ENCODE measurements at regions not wholly inside any gene's neighbourhood (a gene's known extent, or its start where the extent isn't known, plus 50 kb on each side); places are given as distances from the start of the nearest gene placed in this dataset.
A peak's percentile ranks its signal among the peaks of the same experiment; 100 is the strongest.

DNA sequence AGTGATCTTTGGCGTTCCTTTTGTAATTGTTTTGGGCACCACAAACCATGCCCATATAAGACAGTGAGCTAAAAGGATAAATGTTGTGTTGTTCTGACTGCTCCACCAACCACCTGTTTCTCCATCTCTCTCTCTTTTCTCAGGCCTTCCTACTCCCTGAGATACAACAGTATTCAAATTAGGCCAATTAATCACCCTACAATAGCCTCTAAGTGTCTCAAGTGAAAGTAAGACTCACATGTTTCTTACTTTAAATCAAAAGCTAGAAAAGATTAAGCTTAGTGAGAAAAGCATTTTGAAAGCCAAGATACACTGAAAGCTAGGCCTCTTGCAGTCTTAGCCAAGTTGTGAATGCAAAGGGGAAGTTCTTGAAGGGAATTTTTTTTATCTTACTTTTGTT is 268.8 kb upstream of the NREP start:
- no peak for DNase-seq (ENCODE audit: low spot score)

- DNase-seq (ENCODE audit: low spot score), result no peak
Measured at GRCh38 chr5:112024769-112025168, 267.8 kb upstream of the NREP start.

- DNase-seq (ENCODE audit: low spot score), result no peak
Measured at GRCh38 chr5:112024221-112024620, 267.2 kb upstream of the NREP start.

DNA sequence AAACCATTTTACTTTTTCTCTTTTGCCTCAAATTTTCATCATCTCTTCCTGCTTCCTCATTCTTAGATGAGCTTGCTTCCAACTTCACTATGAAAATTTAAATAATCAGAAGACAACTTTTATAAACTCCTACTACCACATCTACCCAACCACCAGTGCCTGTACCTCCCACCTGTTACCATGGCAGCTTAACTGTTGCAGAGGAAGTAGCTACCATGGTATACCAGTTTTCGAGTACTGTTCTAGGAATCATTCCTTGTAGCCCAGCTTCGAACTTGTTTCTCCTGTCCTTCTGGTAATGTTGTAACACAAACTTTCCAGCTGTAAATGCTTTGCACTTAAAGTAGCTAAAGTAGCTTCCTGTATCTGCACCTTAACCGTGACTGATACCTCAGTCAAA is 266.8 kb upstream of the NREP start:
- DNase-seq (ENCODE audit: low spot score), result no peak

GRCh38 chr5:112018846-112019245 is 261.9 kb upstream of the NREP start:
- no peak for DNase-seq (ENCODE audit: low spot score)

GRCh38 chr5:112016980-112017379 is 260.0 kb upstream of the NREP start:
- no peak for DNase-seq (ENCODE audit: low spot score)

DNA sequence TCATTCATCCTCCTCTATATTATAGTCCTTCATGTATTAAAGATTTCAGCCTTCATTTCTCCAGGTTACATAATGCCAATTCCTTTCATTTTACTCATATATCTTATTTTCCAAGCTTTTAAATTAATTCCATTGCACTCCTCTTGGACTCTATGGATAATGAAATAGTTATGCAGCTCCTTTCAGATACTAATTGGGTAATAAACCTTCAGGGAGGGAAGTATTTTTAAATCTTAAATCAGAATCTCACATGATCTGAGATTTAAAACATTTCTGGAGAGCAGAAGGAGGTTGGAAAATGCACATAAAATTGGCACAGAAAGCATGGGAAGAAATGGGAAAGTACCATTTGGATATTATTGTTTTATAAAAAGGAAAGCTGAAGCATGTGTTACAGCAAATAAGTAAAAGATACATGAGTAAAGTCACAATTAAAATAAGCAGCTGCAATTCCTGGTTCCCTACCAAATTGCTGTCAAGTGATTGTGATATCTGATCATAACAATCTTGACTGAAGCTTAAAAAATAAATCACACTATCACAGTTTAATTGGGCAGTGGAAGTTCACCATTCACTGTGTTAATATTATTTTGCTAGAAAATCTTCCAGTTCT is 257.9 kb upstream of the NREP start:
- no peak for DNase-seq (ENCODE audit: low spot score)

- no peak for DNase-seq (ENCODE audit: low spot score)
Measured at GRCh38 chr5:112013660-112014059, 256.7 kb upstream of the NREP start.

DNA sequence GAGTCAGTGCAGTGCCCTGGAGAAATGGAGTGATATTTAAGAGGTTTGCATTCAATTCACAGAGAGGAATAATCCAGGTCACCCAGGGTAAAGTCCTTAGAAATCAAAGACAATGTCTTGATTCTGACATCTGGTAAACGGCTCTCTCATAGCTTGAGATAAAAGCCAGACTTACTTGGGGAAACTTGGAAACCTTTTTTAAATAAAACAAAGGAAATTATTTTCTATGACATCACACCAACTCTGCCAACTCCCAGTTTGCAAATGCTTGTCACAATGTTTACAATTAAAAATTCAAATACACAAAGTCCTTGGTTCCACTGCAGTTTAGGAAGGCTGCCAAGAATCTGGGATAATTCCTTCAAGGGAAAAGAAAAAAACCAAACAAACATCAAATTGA is 255.1 kb upstream of the NREP start:
- no peak for DNase-seq (ENCODE audit: low spot score)

DNA sequence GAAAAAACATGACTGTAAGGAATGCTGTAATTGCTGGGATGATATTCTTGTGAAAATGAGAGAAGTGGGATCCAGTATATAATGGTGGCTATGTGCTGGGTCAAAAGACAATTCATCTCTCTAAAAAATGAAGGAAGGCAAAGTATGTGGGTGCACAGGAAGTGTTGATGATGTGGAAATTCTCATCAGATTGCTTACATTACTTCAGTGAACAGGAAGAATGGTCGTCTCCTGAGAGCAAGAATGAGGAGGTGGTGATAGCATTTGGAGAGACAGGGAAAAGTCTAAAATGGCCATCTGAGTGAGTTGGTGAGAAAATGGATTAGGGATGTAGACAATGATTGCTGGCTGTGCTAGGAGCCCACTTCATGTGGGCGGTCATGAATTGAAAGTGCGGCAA is 253.5 kb upstream of the NREP start:
- no peak for DNase-seq (ENCODE audit: low spot score)

- no peak for DNase-seq (ENCODE audit: low spot score)
Measured at GRCh38 chr5:112006721-112007120, 249.7 kb upstream of the NREP start.

DNA sequence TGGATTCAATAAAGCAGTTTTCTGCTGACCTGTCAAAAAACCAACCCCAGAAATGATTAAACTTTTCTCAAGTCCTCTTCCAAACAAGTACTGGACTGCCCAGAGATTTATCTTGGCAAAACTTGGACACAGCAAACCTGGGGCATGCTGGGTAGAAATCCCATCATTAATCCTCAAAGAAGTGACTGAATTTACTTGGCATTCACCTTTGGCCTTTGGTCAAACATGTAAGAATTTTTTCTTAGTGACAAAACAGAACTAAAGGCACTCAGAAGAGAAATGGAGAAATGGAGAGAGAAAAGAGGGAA is 248.6 kb upstream of the NREP start:
- DNase-seq (ENCODE audit: low spot score), result no peak

GRCh38 chr5:112004867-112005622 is 248.1 kb upstream of the NREP start:
- no peak for DNase-seq (ENCODE audit: low spot score)

DNA sequence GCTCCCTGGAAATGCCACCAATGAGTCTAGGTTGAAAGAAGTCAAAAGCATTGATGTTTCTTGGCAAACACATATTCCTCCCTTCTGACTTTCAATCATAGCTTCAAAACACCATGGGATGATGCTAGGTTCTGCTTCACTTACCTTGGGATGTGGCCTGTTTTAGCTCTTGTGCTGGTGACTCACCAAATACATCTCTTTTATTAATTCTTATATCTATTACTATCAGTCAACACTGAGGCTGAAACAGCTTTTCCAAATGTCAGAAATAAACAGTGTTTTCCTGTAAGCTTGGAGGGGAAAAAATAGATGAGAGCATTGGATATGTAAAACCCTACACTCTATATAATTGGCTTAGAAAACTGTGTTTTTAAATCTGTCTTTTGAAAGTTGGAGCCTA is 245.4 kb upstream of the NREP start:
- DNase-seq (ENCODE audit: low spot score), result no peak

- DNase-seq (ENCODE audit: low spot score), result no peak
Measured at GRCh38 chr5:111999286-111999685, 242.3 kb upstream of the NREP start.

DNA sequence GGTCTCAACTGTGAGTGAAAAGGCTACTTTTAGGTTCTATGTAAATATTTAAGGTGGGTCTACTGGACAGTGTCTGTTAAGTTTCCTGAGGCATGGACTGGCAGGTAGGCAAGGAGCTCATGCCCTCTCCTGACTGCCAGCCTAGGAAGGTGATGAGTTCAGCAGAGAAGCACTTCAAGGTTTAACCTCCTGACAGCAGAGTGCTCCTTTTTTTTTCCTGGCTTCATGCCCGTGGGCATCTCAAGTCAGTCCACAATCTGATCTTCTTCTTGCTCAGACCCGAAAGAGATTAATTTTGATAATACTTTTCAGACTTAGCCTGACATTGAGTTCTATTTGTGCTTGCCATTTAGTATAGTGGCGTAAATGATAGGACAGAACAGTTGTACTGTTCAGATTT is 241.9 kb upstream of the NREP start:
- DNase-seq (ENCODE audit: low spot score), result no peak

DNA sequence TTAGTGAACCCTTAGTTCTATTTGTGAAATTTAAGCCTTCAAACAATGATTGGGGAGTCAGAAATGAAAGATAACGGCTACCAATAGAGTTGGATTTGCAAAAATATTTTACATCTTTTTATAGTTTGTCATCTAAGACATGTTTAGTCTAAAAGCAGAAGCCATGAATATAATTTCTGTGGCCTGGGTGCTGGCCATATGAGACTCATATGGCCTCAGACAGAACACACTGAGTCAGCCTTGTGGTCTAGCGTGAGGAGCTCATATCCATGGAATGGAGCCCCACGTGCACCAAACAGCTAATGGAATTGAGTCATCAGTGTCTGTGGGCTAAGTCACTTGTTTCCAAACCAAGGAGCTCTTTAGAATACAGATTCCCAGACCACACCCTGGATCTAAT is 240.7 kb upstream of the NREP start:
- peak; percentile 95 for DNase-seq (ENCODE audit: low spot score)

DNA sequence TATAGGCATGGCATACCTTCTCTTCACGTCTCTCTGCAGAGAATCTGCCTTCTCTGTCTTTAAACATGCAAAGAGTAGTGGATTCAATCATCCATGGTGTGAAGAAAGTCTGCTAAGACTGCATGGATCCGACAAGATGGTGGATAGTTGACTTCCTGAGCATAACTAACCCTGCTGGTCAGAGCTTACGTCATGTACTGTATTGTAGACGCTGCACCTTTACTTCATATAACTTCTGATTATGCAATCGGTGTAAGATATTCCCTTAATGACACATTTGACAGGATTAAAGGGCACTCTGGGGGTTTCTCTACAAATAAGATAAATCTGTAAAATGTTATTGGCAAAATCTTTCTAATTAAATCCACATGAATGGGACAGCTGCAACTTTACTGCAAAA is 240.3 kb upstream of the NREP start:
- DNase-seq (ENCODE audit: low spot score), result no peak

- DNase-seq (ENCODE audit: low spot score), result no peak
Measured at GRCh38 chr5:111996574-111996973, 239.6 kb upstream of the NREP start.

DNA sequence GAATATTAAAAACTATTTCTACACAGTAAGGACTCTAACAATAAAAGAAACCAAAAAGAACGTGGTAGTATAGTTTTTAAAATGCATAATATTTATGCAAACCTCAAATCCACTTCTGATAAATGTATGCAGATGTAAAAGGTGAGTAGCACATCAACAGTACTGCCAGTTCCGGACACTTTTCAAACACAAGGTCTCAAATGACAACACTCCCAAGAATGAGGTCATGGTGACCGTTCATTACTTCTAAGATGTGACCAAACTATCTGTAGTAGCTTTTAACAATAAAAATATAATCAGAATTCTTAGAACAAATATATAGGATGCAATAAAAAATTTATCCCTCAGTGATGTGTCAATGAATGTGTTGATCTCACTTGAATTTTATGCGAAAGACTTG is 238.7 kb upstream of the NREP start:
- no peak for DNase-seq (ENCODE audit: low spot score)

DNA sequence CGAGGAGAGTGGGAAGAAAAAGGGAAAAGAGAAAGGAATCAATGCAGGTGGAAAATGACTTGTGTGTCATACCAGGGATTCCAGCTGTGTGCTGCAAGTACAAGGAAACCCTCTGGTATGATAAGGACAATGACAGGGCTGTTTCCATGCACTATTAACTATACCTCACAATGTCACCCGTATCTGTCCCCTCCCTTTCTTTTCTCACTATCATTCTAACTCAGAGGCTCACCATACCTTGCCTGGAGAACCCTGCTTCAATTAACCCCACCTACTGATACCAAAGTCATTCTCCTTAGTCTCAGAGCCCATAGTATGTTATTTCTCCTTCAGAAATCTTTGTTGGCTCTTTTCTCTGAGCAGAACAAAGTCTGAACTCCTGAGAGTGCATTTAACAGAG is 236.2 kb upstream of the NREP start:
- no peak for DNase-seq (ENCODE audit: low spot score)

GRCh38 chr5:111984044-111984443 is 227.1 kb upstream of the NREP start:
- DNase-seq (ENCODE audit: low spot score), result no peak

DNA sequence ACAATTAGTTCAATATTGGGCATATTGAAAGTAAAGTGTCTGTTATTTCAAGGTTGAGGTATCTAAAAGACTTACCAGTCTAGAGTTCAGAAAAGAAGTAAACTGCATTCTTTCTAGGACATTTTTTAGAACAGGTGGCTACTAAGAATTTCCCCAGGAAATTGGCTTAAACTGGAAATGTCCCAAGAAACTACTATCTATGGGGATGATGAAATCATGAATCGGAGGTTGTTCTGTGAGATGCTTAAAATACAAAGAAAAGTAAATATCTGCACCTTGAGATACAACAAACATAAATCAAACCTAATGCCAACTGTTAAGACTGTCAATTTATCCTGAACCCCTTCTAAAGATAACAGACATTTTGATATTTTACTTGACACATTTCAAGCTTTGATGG is 226.5 kb upstream of the NREP start:
- no peak for DNase-seq (ENCODE audit: low spot score)

GRCh38 chr5:111977436-111977829 is 220.4 kb upstream of the NREP start:
- DNase-seq (ENCODE audit: low spot score), result no peak

All from SW480 (cell line).